Suprapubic skin (tissue), 4 donors: ENCODE measurements at regions not wholly inside any gene's neighbourhood (a gene's known extent, or its start where the extent isn't known, plus 50 kb on each side); places are given as distances from the start of the nearest gene placed in this dataset.

ENCODE experiments used
- DNase-seq, 2 donors: peaks; one replicate each; pipeline ENCODE4 v3.0.0-alpha.2; 2019; ENCODE audit warnings: low spot score in 2 of 2
- H3K27ac ChIP-seq: fragments of 200-600 bp; sonication (generic); one replicate; pipeline ENCODE4 v1.5.1; 2019
- H3K27me3 ChIP-seq: fragments of 200-600 bp; sonication (generic); one replicate; pipeline ENCODE4 v1.5.1; 2019
- H3K36me3 ChIP-seq: fragments of 200-600 bp; sonication (generic); one replicate; pipeline ENCODE4 v1.5.1; 2019
- H3K4me1 ChIP-seq: fragments of 200-600 bp; sonication (generic); one replicate; pipeline ENCODE4 v1.5.1; 2019
- H3K4me3 ChIP-seq: fragments of 200-600 bp; sonication (generic); one replicate; pipeline ENCODE4 v1.5.1; 2019; ENCODE audit warnings: mild to moderate bottlenecking
- H3K9me3 ChIP-seq: fragments of 200-600 bp; sonication (generic); one replicate; pipeline ENCODE4 v1.5.1; 2019
- EP300 ChIP-seq: sonication (generic); formaldehyde crosslinking; IDR thresholded peaks from one replicate; pipeline ENCODE4 v1.6.1; 2017; ENCODE audit warnings: antibody characterized with exemption
- POLR2A ChIP-seq, 2 donors: fragments of 450-650 bp; IDR thresholded peaks; one replicate each; pipeline ENCODE4 v1.6.1; 2017; ENCODE audit warnings: antibody characterized with exemption in 2 of 2, mild to moderate bottlenecking in 2 of 2, moderate library complexity in 2 of 2
- POLR2AphosphoS5 ChIP-seq, 3 donors: sonication (generic); formaldehyde crosslinking; IDR thresholded peaks; one replicate each; pipeline ENCODE4 v1.6.1; 2017; ENCODE audit warnings: antibody characterized with exemption in 3 of 3
- WGBS: methylation state at CpG from one replicate; pipeline ENCODE4 v1.1.5; 2018; 5-methylcytosine and 5-hydroxymethylcytosine counted together
- TF ChIP-seq, protein P1 (sequence below), 2 donors: fragments of 200-600 bp in 1 of 2; fragments of 450-650 bp in 1 of 2; sonication (generic) in 1 of 2; IDR thresholded peaks; one replicate each; pipeline ENCODE4 v1.5.1; 2016 to 2019; ENCODE audit warnings: antibody characterized with exemption in 2 of 2, mild to moderate bottlenecking in 1 of 2, moderate library complexity in 1 of 2

GRCh38 chr15:26442680-26443079 is 330.2 kb downstream of the GABRB3 start:
- Histone ChIP-seq H3K4me1 (no peaks in the 10 kb centered on the region), H3K27ac (no peak overlapping the region), H3K4me3 (no peak overlapping the region), H3K36me3 (no peaks in the 10 kb centered on the region), H3K27me3 (no peaks in the 10 kb centered on the region), H3K9me3 (no peaks in the 10 kb centered on the region)
- no peak for TF ChIP-seq POLR2A (IDR thresholded peaks at IDR 0.05)
- no peak for TF ChIP-seq POLR2AphosphoS5 (IDR thresholded peaks at IDR 0.05)
- no peak for TF ChIP-seq EP300
- TF ChIP-seq, protein P1, sequence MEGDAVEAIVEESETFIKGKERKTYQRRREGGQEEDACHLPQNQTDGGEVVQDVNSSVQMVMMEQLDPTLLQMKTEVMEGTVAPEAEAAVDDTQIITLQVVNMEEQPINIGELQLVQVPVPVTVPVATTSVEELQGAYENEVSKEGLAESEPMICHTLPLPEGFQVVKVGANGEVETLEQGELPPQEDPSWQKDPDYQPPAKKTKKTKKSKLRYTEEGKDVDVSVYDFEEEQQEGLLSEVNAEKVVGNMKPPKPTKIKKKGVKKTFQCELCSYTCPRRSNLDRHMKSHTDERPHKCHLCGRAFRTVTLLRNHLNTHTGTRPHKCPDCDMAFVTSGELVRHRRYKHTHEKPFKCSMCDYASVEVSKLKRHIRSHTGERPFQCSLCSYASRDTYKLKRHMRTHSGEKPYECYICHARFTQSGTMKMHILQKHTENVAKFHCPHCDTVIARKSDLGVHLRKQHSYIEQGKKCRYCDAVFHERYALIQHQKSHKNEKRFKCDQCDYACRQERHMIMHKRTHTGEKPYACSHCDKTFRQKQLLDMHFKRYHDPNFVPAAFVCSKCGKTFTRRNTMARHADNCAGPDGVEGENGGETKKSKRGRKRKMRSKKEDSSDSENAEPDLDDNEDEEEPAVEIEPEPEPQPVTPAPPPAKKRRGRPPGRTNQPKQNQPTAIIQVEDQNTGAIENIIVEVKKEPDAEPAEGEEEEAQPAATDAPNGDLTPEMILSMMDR (IDR thresholded peaks at IDR 0.05), result no peak
- no peak for DNase-seq
- 90% methylated on average over 5 of the region's 5 CpGs for WGBS

GRCh38 chr15:26439681-26440080 is 333.2 kb downstream of the GABRB3 start:
- TF ChIP-seq POLR2A (IDR thresholded peaks at IDR 0.05) (no peak), POLR2AphosphoS5 (IDR thresholded peaks at IDR 0.05) (no peak), EP300 (no peak)
- TF ChIP-seq, protein P1 (IDR thresholded peaks at IDR 0.05), result no peak
- 64% methylated on average over 3 of the region's 3 CpGs for WGBS
- Histone ChIP-seq H3K4me3 (no peak overlapping the region), H3K4me1 (no peaks in the 10 kb centered on the region), H3K36me3 (no peaks in the 10 kb centered on the region), H3K27me3 (no peaks in the 10 kb centered on the region), H3K9me3 (no peaks in the 10 kb centered on the region), H3K27ac (no peak overlapping the region)
- DNase-seq, result no peak

GRCh38 chr15:26438718-26439117 is 334.1 kb downstream of the GABRB3 start:
- Histone ChIP-seq H3K36me3 (no peaks in the 10 kb centered on the region), H3K9me3 (no peaks in the 10 kb centered on the region), H3K4me1 (no peaks in the 10 kb centered on the region), H3K27ac (no peak overlapping the region), H3K27me3 (no peaks in the 10 kb centered on the region), H3K4me3 (no peak overlapping the region)
- no peak for TF ChIP-seq EP300
- no peak for TF ChIP-seq POLR2AphosphoS5 (IDR thresholded peaks at IDR 0.05)
- TF ChIP-seq POLR2A (IDR thresholded peaks at IDR 0.05), result no peak
- TF ChIP-seq, protein P1 (IDR thresholded peaks at IDR 0.05), result no peak
- 94% methylated on average over 6 of the region's 6 CpGs for WGBS
- no peak for DNase-seq

- 70% methylated on average over 4 of the region's 4 CpGs for WGBS
- H3K4me3 ChIP-seq, result no peak overlapping the region
- H3K27ac ChIP-seq, result no peak overlapping the region
- DNase-seq, result no peak
- no peaks in the 10 kb centered on the region for H3K4me1 ChIP-seq
- H3K36me3 ChIP-seq, result no peaks in the 10 kb centered on the region
- no peaks in the 10 kb centered on the region for H3K9me3 ChIP-seq
- no peaks in the 10 kb centered on the region for H3K27me3 ChIP-seq
- no peak for TF ChIP-seq POLR2AphosphoS5 (IDR thresholded peaks at IDR 0.05)
- TF ChIP-seq POLR2A (IDR thresholded peaks at IDR 0.05), result no peak
- TF ChIP-seq EP300, result no peak
- TF ChIP-seq, protein P1 (IDR thresholded peaks at IDR 0.05), result no peak
These were observed 334.6 kb downstream of the GABRB3 start for GRCh38 chr15:26438316-26438715.

DNA sequence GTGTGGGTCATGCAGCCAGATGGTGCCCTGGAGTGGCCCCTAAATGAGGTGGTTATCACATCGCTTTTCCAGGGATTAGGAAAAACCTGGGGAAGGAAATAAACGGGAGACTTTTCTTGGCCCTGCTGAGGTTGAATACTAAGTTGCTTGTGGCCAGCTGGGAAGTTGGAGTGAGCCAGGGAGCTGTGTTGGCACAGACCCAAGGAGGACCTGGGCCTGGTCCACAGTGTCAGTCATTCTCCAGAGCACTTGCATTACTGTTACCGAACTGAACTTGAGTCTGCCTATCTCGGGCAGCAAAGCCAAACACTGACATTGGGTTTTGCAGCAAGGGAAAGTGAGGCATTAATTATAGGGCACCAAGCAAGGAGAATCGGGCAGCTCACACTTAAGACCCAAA is 339.0 kb downstream of the GABRB3 start:
- H3K4me3 ChIP-seq, result no peak overlapping the region
- H3K36me3 ChIP-seq, result no peaks in the 10 kb centered on the region
- H3K4me1 ChIP-seq, result no peaks in the 10 kb centered on the region
- TF ChIP-seq EP300 (no peak), POLR2A (IDR thresholded peaks at IDR 0.05) (no peak), POLR2AphosphoS5 (IDR thresholded peaks at IDR 0.05) (no peak)
- TF ChIP-seq, protein P1 (IDR thresholded peaks at IDR 0.05), result no peak
- WGBS, result 85% methylated on average over 5 of the region's 5 CpGs
- no peaks in the 10 kb centered on the region for H3K9me3 ChIP-seq
- H3K27ac ChIP-seq, result no peak overlapping the region
- no peak for DNase-seq
- H3K27me3 ChIP-seq, result no peaks in the 10 kb centered on the region
